ENCODE measurements at regions not wholly inside any gene's neighbourhood (a gene's known extent, or its start where the extent isn't known, plus 50 kb on each side); places are given as distances from the start of the nearest gene placed in this dataset.

- DNase-seq = no peak
Observed at GRCh38 chr6:94052749-94053148, 633.4 kb upstream of the EPHA7 start.

GRCh38 chr6:94050515-94050914, 631.2 kb upstream of the EPHA7 start:
- DNase-seq = no peak

DNA sequence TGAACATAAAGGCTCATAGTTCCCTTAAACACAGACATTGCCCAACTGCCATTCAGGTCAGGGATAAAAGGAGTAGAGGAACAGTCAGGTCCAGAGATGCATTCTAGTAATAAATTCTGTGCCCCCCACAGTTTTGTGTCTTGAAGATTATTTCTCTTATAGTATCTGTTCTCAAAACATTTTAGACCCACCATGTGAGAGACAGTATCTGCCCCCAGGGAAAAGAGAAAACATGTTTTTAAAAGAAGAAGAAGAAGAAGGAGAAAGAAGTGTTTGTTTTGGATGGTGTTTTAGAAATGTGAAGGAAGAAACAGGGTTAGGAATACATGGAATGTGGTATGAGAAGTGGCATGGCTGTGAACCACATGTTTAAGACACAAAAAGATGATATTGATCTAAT, 629.6 kb upstream of the EPHA7 start:
- no peak for DNase-seq

- peak; percentile 43 for DNase-seq
Observed at GRCh38 chr6:94045099-94045829, 625.9 kb upstream of the EPHA7 start.

DNA sequence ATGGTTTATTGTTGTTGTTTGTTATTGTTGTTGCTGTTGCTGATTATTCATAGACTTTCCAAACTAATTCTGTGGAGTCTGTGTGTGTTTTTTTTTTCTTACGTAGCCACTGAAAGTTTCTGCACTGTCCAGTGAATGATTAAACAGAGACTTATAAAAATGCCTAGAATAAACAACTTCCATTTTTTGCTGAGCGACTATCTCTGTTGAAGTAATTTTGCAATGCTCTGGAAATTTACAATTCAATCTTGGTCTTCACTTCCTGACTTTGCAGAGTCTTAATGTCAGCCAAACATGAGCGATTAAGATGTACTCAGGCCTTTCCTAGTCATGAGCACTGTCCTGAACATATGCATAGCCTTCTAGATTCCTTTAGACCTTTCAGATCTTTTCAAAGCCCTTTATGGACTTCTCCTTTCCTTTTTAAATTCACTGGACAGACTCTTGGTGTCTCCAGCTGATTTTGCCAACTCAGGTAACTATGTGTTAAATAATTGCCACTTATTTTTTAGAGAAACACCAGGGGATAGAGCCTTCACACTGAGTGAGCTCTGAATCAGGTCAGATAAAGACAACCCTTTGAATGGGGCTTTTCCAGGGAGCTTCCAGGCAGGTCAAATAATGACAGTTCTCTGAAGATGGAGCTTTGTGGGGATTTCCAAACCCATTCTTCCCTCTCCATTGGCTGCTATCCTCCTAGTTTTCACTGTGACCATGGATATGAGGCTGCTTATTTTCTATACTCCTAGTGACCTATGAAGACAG, 622.8 kb upstream of the EPHA7 start:
- DNase-seq = no peak

DNA sequence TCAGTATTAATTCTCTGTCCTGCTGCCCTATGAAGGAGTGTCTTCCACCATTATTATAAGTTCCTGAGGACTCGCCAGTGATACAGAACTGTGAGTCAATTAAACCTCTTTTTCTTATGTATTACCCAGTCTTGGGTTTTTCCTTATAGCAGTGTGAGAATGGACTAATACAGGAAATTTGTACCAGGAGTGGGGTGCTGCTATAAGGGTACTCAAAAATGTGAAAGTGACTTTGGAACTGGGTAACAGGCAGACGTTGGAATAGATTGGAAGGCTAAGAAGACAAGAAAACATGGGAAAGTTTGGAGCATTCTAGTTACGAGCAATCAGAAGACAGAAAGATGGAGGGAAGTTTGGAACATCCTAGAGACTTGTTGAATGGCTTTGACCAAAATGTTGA, 616.7 kb upstream of the EPHA7 start:
- DNase-seq = no peak

DNA sequence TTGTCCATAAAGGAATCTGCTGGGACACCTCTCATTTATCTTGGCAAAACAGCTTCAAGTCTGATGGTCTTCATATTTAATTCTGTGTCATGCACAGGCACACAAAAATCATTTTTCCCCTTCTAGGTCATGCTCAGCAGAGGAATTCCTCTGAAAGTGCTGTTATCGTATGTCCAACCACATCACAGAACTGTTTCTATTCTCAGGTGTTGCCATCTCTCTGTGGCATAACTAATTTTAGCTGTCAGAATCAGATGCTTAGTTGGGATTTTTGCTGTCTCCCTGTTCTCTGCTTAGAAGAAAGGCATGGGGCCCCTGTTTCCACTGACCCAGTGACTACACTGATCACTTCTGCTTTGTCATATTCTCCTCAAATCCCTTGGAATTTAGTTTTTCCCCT, 608.0 kb upstream of the EPHA7 start:
- DNase-seq = no peak

- no peak for DNase-seq
Observed at GRCh38 chr6:94026575-94026974, 607.2 kb upstream of the EPHA7 start.

GRCh38 chr6:94005835-94006234, 586.5 kb upstream of the EPHA7 start:
- no peak for DNase-seq

GRCh38 chr6:93992976-93993375, 573.6 kb upstream of the EPHA7 start:
- no peak for DNase-seq

GRCh38 chr6:93989630-93990029, 570.3 kb upstream of the EPHA7 start:
- no peak for DNase-seq

DNA sequence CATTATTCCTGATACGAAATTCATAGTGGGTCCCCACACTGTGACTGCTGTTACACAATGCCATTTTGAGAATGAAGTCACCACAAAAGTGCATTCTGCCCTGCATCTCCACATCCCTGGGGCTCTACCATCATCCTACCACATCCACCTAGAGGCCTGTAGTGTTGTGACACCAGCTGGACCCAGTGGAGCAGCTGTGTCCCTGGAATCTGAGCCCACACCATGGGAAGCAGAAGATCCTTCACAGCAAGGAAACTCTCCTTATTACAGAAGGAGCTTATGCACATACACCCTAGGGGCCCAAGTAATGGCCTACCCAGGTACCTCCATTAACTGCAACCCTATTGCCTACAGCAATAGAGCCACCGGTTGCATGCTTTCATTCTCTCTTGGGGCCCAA, 566.6 kb upstream of the EPHA7 start:
- no peak for DNase-seq

GRCh38 chr6:93975159-93975558, 555.8 kb upstream of the EPHA7 start:
- no peak for DNase-seq

DNA sequence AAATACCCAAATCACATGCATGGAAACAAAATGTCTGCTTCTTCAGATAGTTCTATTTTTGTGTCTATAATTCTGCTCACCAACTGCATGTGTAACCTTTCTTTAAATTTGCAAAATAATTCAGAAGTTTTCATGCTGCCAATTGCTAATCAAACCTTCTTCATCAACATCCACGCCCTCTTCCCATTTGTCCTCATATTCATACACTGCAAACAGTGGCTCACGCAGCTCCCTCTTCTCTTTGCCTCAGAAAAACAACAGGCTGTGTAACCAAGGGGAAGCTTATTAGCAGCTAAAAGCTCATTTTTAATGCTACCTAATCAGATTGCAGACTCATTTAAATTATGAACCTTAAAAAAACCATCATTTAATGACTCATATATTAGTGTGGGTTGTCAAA, 555.0 kb upstream of the EPHA7 start:
- no peak for DNase-seq

- no peak for DNase-seq
Observed at GRCh38 chr6:93972791-93973190, 553.4 kb upstream of the EPHA7 start.

DNA sequence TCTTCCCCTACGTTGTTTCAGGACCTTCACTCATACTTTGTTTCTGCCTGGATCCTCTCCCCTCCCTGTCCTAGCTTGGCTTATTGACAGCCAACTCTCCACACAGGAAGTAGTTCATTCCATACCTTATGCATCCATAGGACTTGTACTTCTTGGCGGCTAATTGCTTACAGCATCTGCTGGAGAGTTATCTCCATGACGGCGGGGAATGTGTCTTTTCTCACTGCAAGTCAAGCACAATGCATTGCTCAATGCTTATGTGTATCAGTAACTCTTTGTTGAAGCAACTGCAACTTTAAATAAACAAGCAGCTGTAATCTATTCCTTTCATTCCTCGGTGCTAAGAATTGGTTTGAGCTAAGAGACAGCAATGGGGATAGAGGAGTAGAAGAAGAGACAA, 551.3 kb upstream of the EPHA7 start:
- DNase-seq = no peak

- no peak for DNase-seq
Observed at GRCh38 chr6:93968126-93968525, 548.8 kb upstream of the EPHA7 start.

DNA sequence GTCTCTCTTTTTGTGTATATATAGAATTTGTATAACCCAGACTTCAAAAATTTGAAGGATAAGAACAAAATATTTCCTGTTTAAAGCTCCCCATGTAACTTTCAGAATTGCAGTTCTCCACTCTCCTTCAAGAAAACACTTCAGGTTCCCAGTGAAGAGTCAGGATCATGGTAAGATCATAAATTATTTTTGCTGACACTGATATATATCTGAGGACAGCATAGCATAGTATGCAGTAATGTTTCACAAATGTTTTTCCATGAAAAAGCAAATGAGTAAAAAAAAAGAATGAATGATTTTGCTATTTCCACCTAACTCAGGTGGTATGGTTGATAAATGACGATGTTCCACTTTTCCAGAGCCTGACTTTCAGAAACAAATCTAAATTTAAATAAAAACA, 545.6 kb upstream of the EPHA7 start:
- DNase-seq = no peak

- DNase-seq = no peak
Observed at GRCh38 chr6:93964321-93964720, 545.0 kb upstream of the EPHA7 start.

- no peak for DNase-seq
Observed at GRCh38 chr6:93962566-93962965, 543.2 kb upstream of the EPHA7 start.

GRCh38 chr6:93954584-93954983, 535.2 kb upstream of the EPHA7 start:
- DNase-seq = no peak

GRCh38 chr6:93943661-93944060, 524.3 kb upstream of the EPHA7 start:
- no peak for DNase-seq

DNA sequence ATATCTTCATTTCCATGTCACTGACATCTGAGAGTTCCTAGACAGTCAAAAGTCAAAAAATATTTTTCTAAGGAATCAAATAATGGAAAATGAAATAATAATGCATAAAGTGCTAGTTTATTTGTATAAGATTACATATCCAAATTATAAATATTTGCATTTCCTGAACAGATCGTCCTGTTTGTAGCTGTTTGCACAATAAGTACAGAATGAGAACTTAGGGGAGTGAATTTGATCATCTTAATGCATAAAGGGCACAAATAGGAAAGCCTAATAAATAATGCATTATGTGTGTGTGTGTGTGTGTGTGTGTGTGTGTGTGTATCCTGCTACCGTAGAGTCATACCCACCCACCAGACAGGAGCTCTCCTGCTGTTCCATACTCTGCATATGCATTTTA, 521.0 kb upstream of the EPHA7 start:
- DNase-seq = no peak

DNA sequence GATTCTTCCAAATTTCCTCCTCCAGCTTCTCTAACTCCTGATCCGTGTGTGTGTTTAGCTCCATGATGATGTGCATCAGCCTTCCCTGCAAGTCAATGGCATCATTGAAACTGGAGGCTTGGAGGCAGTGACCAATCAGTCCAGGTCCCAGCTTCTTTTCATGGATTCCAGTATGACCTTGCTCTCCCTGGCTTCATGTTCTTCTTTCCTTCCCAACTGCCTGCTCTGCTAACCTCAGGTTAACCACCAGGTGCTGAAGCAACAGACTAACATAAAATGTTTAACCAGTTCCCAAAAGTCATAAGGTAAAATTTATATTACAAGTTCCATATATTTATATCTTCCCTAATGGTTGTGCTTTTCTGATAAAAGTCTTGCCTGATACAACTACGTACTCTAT, 512.8 kb upstream of the EPHA7 start:
- DNase-seq = no peak

- no peak for DNase-seq
Observed at GRCh38 chr6:93927731-93928130, 508.4 kb upstream of the EPHA7 start.

Measured in NCI-H187 treated with DMSO at 0.1 percent for 48 hours (cell line).